Stomach smooth muscle (tissue), 2 donors: ENCODE measurements at regions not wholly inside any gene's neighbourhood (a gene's known extent, or its start where the extent isn't known, plus 50 kb on each side); places are given as distances from the start of the nearest gene placed in this dataset.

Experiments used
- H3K27ac ChIP-seq: one replicate; pipeline ENCODE4 v1.7.0; 2013; ENCODE audit warnings: mild to moderate bottlenecking, low read length, inconsistent platforms
- H3K27me3 ChIP-seq, 2 donors: one replicate each; pipeline ENCODE4 v1.7.0; 2013; ENCODE audit warnings: low read length in 2 of 2; ENCODE audit not compliant: insufficient read depth in 2 of 2, control insufficient read depth in 1 of 2
- H3K36me3 ChIP-seq, 2 donors: one replicate each; pipeline ENCODE4 v1.7.0; 2013; ENCODE audit warnings: low read length in 2 of 2; ENCODE audit not compliant: control insufficient read depth in 2 of 2, insufficient read depth in 2 of 2
- H3K4me1 ChIP-seq: one replicate; pipeline ENCODE4 v1.7.0; 2013; ENCODE audit warnings: low read length; ENCODE audit not compliant: control insufficient read depth, insufficient read depth
- H3K4me3 ChIP-seq, 2 donors: one replicate each; pipeline ENCODE4 v1.7.0; 2013; ENCODE audit warnings: low read length in 2 of 2
- H3K9ac ChIP-seq, 2 donors: one replicate each; pipeline ENCODE4 v1.7.0; 2013; ENCODE audit warnings: low read length in 2 of 2, mild to moderate bottlenecking in 1 of 2
- H3K9me3 ChIP-seq, 2 donors: one replicate each; pipeline ENCODE4 v1.7.0; 2013; ENCODE audit warnings: low read length in 2 of 2; ENCODE audit not compliant: control insufficient read depth in 2 of 2
- donor health status: healthy.
- donor health status: Pancreatic carcinoma.

DNA sequence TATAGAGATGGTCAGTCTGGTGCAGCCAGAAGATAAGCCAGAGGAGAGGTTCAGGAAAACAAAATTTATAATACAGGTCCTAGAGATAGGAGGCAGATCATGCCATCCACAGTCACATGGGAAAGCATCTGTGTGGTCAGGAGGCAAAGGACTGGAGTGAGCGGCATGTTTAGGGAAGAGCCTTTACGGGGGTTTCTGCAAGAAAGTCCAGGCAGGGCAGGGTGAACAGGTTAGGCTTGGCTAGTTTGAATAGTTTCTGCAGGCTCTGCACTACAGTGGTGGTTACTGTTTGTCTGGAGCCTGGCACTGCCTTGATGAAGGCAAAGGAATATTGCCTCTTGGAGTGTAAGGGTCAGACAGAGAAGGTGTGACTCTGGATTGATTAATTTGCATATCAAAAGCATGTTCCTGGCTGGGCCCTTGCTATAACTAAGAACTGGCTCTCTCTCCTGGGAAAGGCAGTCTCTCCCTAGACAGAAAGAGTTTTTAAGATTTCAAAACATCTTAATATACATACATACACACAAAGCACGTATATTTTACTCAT is 1034.7 kb upstream of the CHAC2 start:
- Histone ChIP-seq H3K36me3 (no peaks in the 10 kb centered on the region), H3K9me3 (peaks cover 0 to under 1% of the 10 kb centered on the region in 2 donors), H3K9ac (no peak overlapping the region), H3K4me3 (no peak overlapping the region), H3K27me3 (no peaks in the 10 kb centered on the region), H3K27ac (no peak overlapping the region), H3K4me1 (no peaks in the 10 kb centered on the region)

DNA sequence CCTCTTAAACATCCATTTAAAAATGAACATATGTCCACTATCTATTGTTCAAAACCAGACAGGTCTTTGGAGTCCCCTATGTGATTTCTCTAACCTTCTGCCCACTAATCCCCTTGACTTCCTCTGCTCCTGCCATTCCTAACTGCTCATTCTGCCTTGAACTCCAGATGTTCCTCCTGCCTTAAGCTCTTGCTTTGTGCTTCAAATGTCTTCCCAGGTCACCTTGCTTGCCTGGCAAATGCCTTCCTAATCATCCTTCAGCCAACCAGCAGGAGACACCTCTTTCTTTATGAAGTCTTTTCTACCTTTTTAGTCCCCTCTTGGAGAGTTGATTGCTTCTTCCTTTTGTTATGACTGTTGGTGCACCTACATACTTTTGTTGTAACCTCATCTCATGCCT is 1043.0 kb upstream of the CHAC2 start:
- Histone ChIP-seq H3K4me1 (no peaks in the 10 kb centered on the region), H3K36me3 (no peaks in the 10 kb centered on the region), H3K9ac (no peak overlapping the region), H3K9me3 (peaks cover 0 to 2% of the 10 kb centered on the region in 2 donors), H3K4me3 (no peak overlapping the region), H3K27me3 (no peaks in the 10 kb centered on the region), H3K27ac (no peak overlapping the region)

DNA sequence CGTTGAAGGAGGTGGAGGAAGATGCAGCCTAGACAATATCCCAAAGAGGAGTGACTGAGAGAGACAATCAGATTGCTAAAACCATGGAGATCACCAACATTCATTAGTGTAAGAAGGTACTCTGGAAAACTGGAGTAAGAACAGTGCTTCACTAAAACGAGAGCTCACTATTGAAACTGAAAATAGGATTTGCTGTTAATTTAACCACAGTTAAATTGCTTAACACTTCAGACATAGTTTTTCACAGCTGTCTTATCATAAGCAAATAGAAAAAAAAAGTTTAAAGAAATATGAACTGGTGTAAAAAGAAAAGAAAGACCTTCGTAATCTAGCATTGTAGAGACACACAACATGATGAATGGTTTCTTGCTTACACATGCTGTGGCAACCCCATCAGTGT is 1049.8 kb upstream of the CHAC2 start:
- H3K27ac ChIP-seq: no peak overlapping the region
- H3K36me3 ChIP-seq: no peaks in the 10 kb centered on the region
- H3K4me1 ChIP-seq: no peaks in the 10 kb centered on the region
- H3K27me3 ChIP-seq: no peaks in the 10 kb centered on the region
- H3K9me3 ChIP-seq: no peaks in the 10 kb centered on the region
- no peak overlapping the region for H3K4me3 ChIP-seq
- no peak overlapping the region for H3K9ac ChIP-seq

DNA sequence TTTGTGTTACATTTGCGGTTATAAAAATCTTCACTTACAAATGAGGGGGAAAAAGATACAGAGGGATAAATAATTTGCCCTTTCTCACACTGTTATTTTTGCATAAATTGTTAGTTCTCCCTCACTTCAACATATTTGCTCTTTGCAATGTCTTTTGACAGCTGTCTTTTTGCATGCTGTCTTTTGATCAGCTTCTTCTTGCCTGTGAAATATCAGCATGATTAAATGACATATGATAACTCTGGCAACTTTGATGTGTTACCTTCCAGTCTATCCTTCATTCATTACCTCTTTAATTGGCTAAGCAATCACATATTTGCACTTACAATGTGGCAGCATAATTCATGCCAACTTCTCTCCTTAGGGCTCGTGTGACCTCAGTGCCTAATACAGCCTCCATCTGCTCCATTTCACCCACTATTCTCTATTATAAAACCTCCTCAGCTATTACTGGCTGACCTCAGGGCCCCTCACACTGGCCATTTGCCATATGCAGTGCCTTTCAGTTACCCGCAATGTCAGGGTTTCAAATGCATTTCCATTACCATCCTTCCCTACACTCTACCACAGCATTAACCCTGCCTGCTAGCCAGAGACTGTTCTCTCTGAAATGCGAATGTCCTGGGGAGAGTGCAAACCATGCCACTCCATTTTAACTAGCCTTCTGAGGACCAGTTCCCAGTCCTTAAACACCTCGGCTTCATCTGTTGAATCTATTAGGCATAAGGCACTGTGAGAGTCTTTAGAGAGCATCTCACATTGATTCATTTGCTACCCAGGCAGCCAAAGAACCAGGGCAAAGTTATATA is 1056.6 kb upstream of the CHAC2 start:
- no peaks in the 10 kb centered on the region for H3K36me3 ChIP-seq
- H3K9ac ChIP-seq: no peak overlapping the region
- no peaks in the 10 kb centered on the region for H3K9me3 ChIP-seq
- H3K4me1 ChIP-seq: no peaks in the 10 kb centered on the region
- no peak overlapping the region for H3K4me3 ChIP-seq
- no peak overlapping the region for H3K27ac ChIP-seq
- no peaks in the 10 kb centered on the region for H3K27me3 ChIP-seq

DNA sequence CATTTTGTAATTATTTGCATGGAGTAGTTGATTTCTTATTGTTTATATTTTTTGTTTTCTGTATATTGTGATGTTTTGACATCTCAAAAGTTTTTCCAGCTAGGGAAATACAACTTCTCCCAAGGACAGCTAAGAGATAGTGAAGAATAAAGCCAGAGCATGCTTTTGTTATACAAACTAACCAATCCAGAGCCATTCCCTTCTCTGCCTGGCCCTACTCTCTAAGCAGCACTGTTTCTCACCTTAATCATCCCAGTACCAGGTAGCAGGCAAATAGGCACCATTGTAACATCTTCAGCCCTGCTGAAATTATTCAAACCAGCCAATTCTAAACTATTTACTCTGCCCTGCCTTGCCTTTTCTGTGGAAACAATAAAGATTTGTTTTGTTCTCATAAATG is 1063.4 kb upstream of the CHAC2 start:
- Histone ChIP-seq H3K27ac (no peak overlapping the region), H3K27me3 (no peaks in the 10 kb centered on the region), H3K4me1 (no peaks in the 10 kb centered on the region), H3K9me3 (no peaks in the 10 kb centered on the region), H3K36me3 (no peaks in the 10 kb centered on the region), H3K9ac (no peak overlapping the region), H3K4me3 (no peak overlapping the region)

DNA sequence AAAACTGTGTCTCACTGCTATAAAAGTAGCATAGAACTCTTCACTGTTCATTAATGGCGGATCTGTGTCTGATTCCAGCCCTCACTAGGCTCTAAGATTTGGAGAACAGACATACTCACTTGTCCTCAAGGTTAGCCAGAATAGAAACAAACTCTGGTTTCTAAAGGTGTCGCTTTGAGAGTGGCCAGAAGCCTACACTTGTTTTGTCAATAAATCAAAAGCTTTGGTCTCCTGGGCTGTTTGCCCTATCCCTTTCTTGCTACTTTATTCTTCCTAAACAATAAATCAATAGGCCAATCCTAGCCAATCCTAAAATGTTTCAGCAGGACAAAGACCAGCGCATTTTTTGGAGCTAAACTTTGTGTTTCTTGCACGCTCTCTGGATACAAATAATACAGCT is 1064.6 kb upstream of the CHAC2 start:
- Histone ChIP-seq H3K27ac (no peak overlapping the region), H3K4me1 (no peaks in the 10 kb centered on the region), H3K9ac (no peak overlapping the region), H3K4me3 (no peak overlapping the region), H3K27me3 (no peaks in the 10 kb centered on the region), H3K36me3 (no peaks in the 10 kb centered on the region), H3K9me3 (no peaks in the 10 kb centered on the region)

DNA sequence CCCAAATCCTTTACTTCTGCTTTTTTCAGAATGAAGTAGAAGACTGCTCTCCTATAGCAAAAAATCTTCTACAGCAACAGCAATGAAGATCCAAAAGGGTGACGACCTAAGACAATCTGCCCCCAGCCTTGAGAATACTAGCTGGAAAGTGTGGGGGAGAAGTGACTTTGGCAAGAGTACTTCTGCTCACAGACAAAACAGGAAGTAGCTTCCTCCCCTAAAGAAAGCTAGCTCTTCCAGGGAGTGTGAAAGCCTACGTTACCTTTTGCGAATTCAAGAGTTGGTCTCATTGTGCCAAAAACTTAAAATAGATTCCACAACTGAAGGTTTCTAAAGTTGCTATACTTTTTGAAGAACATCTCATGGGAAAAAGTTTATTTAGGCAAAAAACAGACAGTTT is 1069.2 kb upstream of the CHAC2 start:
- Histone ChIP-seq H3K27ac (no peak overlapping the region), H3K4me3 (no peak overlapping the region), H3K36me3 (no peaks in the 10 kb centered on the region), H3K9me3 (no peaks in the 10 kb centered on the region), H3K27me3 (no peaks in the 10 kb centered on the region), H3K4me1 (no peaks in the 10 kb centered on the region), H3K9ac (no peak overlapping the region)

DNA sequence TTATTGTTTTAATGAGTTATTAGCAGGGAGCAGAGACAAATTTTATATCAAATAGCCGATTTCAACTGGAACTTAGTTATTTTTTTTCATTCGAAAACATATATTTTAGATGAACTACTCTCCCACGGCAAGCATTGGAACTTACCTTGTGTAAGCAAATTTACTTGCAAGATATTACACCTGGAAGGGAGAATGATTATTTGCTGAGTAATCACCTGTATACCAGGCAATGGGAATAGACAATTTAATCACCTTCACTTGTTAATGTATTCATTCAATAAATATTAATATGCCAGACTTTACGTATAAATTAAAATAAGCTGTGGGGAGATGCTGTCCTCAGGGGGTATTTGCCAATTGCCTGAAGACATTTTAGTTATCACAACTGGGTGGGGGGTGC is 1069.9 kb upstream of the CHAC2 start:
- Histone ChIP-seq H3K9ac (no peak overlapping the region), H3K36me3 (no peaks in the 10 kb centered on the region), H3K27ac (no peak overlapping the region), H3K4me1 (no peaks in the 10 kb centered on the region), H3K27me3 (no peaks in the 10 kb centered on the region), H3K9me3 (no peaks in the 10 kb centered on the region), H3K4me3 (no peak overlapping the region)

DNA sequence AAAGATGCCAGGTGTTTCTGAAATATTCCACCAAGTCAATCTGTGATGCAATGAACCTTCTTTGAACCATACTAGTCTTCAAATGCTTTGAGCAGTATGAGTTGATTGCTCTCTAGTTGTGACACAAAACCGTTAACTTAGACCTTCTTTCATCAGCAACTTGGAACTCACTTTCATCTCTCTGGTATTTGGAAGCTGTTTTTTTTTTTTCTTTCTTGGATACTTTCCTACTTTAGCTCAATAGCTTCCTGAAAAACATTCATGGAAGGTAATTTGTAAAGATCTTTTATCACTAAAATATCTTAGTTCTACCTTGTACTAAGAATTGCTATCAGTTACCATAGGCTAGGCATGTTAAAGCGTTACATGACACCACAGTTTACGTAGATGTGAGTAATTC is 1071.9 kb upstream of the CHAC2 start:
- H3K36me3 ChIP-seq: no peaks in the 10 kb centered on the region
- H3K4me1 ChIP-seq: no peaks in the 10 kb centered on the region
- H3K9me3 ChIP-seq: no peaks in the 10 kb centered on the region
- no peaks in the 10 kb centered on the region for H3K27me3 ChIP-seq
- H3K9ac ChIP-seq: no peak overlapping the region
- H3K27ac ChIP-seq: no peak overlapping the region
- no peak overlapping the region for H3K4me3 ChIP-seq

DNA sequence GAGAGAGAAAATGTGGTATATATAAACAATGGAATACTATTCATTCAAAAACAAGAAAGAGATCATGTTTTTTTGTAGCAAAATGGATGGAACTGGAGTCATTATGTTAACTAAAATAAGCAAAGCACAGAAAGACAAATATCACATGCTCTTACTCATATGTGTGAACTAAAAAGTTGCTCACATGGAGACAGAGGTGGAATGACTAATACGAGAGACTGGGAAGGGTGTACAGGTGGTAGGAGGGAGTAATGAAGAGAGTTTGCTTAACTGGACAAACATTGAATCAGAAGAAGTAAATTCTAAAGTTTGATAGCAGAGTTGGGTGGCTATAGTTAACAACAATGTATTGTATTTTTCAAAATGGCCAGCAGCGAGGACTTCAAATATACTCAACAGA is 1080.7 kb upstream of the CHAC2 start:
- Histone ChIP-seq H3K36me3 (no peaks in the 10 kb centered on the region), H3K9me3 (no peaks in the 10 kb centered on the region), H3K27me3 (no peaks in the 10 kb centered on the region), H3K27ac (no peak overlapping the region), H3K4me3 (no peak overlapping the region), H3K4me1 (no peaks in the 10 kb centered on the region), H3K9ac (no peak overlapping the region)

DNA sequence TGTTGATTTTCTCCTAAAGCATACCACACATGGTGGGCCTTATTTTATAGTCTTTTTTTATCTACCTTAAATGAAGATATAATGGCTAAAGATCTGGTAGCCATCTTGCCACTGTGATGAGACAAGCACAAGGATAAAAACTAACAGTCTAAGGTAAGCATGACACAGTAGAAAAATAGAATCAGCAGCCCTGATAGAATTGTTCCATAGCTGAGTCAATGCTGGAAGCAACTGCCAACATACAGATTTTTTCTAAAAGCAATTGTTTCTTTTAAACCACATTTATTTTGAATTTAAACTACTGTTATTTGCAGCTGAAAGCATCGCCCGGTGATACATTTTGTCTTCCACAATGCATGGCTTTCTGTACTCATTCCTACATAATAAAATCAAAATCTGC is 1091.5 kb upstream of the CHAC2 start:
- no peak overlapping the region for H3K4me3 ChIP-seq
- no peak overlapping the region for H3K27ac ChIP-seq
- H3K4me1 ChIP-seq: no peaks in the 10 kb centered on the region
- peaks cover 0 to 3% of the 10 kb centered on the region in 2 donors for H3K9me3 ChIP-seq
- no peaks in the 10 kb centered on the region for H3K36me3 ChIP-seq
- H3K27me3 ChIP-seq: no peaks in the 10 kb centered on the region
- H3K9ac ChIP-seq: no peak overlapping the region
